MCF 10A (cell line): ENCODE measurements at regions not wholly inside any gene's neighbourhood (a gene's known extent, or its start where the extent isn't known, plus 50 kb on each side); places are given as distances from the start of the nearest gene placed in this dataset.

Experiments
- BruUV-seq: library from RNA; stranded (reverse); fragments of 400-500 nt; replicated peaks from 2 replicates; lab custom pipeline; 2021; lab: Mats Ljungman, UMichigan
- CTCF ChIA-PET: fragments of 300-600 bp; sonication (Branson Sonifier 250); formaldehyde crosslinking; extraction: SDS; loops from one replicate; lab custom pipeline; 2021; ENCODE audit warnings: antibody characterized with exemption, inconsistent platforms; lab: Yijun Ruan, JAX
- POLR2A ChIA-PET: fragments of 300-600, 350-650 bp; sonication (Branson Sonifier 250); formaldehyde crosslinking; extraction: SDS; loops from one replicate; lab custom pipeline; 2020; ENCODE audit warnings: antibody characterized with exemption, inconsistent platforms; lab: Yijun Ruan, JAX
- DNase-seq: peaks from one replicate; pipeline ENCODE4 v3.0.0-alpha.2; 2018; ENCODE audit not compliant: unreplicated experiment
- H3K27ac Mint-ChIP-seq: one replicate; pipeline ENCODE4 v1.8.0; 2022; ENCODE audit warnings: mild to moderate bottlenecking, low read depth, mixed read lengths; ENCODE audit not compliant: unreplicated experiment
- H3K27me3 Mint-ChIP-seq: one replicate; pipeline ENCODE4 v1.8.0; 2022; ENCODE audit warnings: mixed read lengths; ENCODE audit not compliant: insufficient read depth, unreplicated experiment
- H3K36me3 Mint-ChIP-seq: one replicate; pipeline ENCODE4 v1.8.0; 2022; ENCODE audit warnings: mild to moderate bottlenecking, moderate library complexity, mixed read lengths; ENCODE audit not compliant: insufficient read depth, unreplicated experiment
- H3K4me1 Mint-ChIP-seq: one replicate; pipeline ENCODE4 v1.8.0; 2022; ENCODE audit warnings: mixed read lengths; ENCODE audit not compliant: insufficient read depth, unreplicated experiment
- H3K4me3 Mint-ChIP-seq: one replicate; pipeline ENCODE4 v1.8.0; 2022; ENCODE audit warnings: mild to moderate bottlenecking, moderate library complexity, mixed read lengths; ENCODE audit not compliant: unreplicated experiment
- H3K9me3 Mint-ChIP-seq: one replicate; pipeline ENCODE4 v1.8.0; 2022; ENCODE audit warnings: mixed read lengths; ENCODE audit not compliant: unreplicated experiment
- intact Hi-C: fragments of 100-400 bp; cut with micrococcal nuclease; formaldehyde crosslinking; loops from 2 replicates; pipeline ENCODE4 v1.14.1; 2022
- TF ChIP-seq, protein P1 (sequence below): fragments of 200-600 bp; IDR thresholded peaks from one replicate; pipeline ENCODE4 v1.8.0; 2022; ENCODE audit warnings: antibody characterized with exemption, mild to moderate bottlenecking; ENCODE audit not compliant: unreplicated experiment

DNA sequence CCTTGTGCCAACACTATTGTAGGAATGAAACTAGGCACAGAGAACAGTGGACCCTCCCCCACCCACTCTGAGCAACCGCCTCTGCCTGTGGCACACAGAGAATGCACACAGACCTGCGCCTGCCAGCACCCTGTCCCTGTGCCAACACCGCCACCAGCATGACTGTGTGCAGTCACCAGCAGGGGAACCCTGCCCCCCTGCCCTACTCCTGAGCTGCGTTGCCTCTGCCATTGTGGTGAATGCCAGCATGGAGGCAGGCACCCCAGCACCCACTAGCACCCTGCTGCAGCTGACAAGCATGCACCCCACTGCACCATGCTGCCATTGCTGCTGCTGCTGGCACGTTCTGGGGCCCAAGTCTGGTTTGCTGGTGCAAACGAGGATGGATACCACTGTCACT lies 94.4 kb upstream of the PRLR start:
- ChIA-PET CTCF (interaction anchor here (0.9 kb wide), 1 partner anchor 62 kb away, joined by 3 read pairs; no protein-coding TSS in a partner anchor), POLR2A (no interaction called here)
- Mint-ChIP-seq H3K36me3 (peaks cover 7% of the 10 kb centered on the region), H3K27me3 (no peaks in the 10 kb centered on the region), H3K4me3 (no peak overlapping the region), H3K4me1 (no peaks in the 10 kb centered on the region), H3K27ac (no peak overlapping the region), H3K9me3 (no peaks in the 10 kb centered on the region)
- intact Hi-C loops = no loop called here
- TF ChIP-seq, protein P1, sequence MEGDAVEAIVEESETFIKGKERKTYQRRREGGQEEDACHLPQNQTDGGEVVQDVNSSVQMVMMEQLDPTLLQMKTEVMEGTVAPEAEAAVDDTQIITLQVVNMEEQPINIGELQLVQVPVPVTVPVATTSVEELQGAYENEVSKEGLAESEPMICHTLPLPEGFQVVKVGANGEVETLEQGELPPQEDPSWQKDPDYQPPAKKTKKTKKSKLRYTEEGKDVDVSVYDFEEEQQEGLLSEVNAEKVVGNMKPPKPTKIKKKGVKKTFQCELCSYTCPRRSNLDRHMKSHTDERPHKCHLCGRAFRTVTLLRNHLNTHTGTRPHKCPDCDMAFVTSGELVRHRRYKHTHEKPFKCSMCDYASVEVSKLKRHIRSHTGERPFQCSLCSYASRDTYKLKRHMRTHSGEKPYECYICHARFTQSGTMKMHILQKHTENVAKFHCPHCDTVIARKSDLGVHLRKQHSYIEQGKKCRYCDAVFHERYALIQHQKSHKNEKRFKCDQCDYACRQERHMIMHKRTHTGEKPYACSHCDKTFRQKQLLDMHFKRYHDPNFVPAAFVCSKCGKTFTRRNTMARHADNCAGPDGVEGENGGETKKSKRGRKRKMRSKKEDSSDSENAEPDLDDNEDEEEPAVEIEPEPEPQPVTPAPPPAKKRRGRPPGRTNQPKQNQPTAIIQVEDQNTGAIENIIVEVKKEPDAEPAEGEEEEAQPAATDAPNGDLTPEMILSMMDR = no peak
- no TSS peak for BruUV-seq
- no peak for DNase-seq

DNA sequence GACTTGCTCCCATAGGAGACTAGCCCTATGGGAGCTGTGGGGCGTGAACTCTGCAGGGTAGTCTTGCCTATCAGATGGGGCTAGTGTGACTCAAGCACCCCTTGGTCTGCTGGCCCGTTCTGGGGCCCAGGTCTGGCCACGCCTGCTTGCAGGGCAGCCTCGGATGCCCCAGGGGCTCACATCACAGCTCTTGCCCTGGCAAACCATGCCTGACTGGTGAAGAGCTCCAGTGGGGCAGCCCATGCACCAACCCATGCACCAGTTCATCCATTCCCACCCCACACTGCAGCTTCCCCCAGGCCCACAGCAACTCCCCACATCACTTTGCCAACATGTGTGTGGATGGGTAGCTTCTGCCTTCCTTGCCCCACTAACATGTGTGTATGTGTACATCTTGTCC lies 93.9 kb upstream of the PRLR start:
- Mint-ChIP-seq H3K9me3 (no peaks in the 10 kb centered on the region), H3K27me3 (no peaks in the 10 kb centered on the region), H3K4me1 (no peaks in the 10 kb centered on the region), H3K4me3 (no peak overlapping the region), H3K36me3 (peaks cover 7% of the 10 kb centered on the region), H3K27ac (no peak overlapping the region)
- ChIA-PET POLR2A (no interaction called here), CTCF (interaction anchor here (0.9 kb wide), 1 partner anchor 62 kb away, joined by 3 read pairs; no protein-coding TSS in a partner anchor)
- BruUV-seq = no TSS peak
- no peak for DNase-seq
- TF ChIP-seq, protein P1 = no peak
- intact Hi-C loops = no loop called here

DNA sequence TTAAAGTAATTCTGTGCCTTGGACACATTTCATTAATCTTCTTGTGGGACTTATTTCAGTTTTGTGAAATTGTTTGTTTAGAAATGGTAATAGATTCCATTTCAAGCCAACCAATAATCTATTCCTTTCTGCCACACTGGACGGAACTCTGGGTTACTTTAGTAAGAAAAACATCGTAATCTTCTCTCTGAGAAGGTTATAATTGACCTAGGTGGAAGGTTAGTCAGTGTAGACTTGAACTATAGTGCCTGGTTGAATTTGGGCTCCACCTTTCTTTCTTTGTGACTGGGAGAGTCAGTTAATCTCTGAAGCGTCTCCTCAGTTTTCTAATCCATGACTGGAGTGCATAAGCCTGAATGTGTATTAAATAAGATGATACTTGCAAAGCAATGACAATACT lies 89.7 kb upstream of the PRLR start:
- DNase-seq = no peak
- no TSS peak for BruUV-seq
- Mint-ChIP-seq H3K9me3 (peaks cover 8% of the 10 kb centered on the region), H3K27ac (no peak overlapping the region), H3K4me3 (no peak overlapping the region), H3K4me1 (no peaks in the 10 kb centered on the region), H3K27me3 (no peaks in the 10 kb centered on the region), H3K36me3 (no peaks in the 10 kb centered on the region)
- TF ChIP-seq, protein P1 = no peak
- ChIA-PET CTCF (no interaction called here), POLR2A (no interaction called here)
- intact Hi-C loops = no loop called here

DNA sequence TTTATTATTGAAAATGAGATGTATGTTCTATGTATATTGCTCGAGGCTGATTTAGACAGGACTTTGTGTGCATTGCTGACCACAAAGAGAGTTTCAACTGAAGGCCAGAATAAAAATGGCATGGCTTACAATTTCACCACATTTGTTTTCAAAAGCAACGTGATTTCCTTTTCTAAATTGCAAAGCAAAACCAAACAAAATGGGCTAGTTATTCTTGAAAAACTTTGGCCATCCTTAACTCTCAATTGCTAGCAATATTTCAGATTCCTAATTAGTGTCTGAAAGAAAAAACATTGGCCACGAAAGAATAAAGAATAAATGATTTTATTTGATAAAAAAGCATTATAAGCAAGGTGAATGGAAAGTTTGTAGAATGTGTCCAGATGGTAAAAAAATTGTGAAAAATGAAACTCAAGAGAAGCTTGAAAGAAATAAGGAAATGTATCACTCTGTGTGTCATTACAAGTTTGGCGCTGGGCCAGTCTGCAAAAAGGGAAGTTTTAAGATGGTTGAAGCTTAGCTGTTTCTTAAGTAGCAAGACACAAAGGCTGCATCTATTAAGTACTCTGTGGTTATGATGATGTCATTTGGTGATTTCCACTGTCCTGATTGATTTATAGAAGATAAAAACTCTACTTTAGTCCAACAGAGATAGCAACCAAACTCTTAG lies 89.2 kb upstream of the PRLR start:
- ChIA-PET POLR2A (no interaction called here), CTCF (no interaction called here)
- peaks cover 8% of the 10 kb centered on the region for H3K9me3 Mint-ChIP-seq
- H3K27ac Mint-ChIP-seq = no peak overlapping the region
- intact Hi-C loops = no loop called here
- no peak overlapping the region for H3K4me3 Mint-ChIP-seq
- H3K4me1 Mint-ChIP-seq = no peaks in the 10 kb centered on the region
- no peaks in the 10 kb centered on the region for H3K36me3 Mint-ChIP-seq
- no TSS peak for BruUV-seq
- DNase-seq = peak; percentile 79
- H3K27me3 Mint-ChIP-seq = no peaks in the 10 kb centered on the region
- TF ChIP-seq, protein P1 = no peak
